ENCODE measurements at regions not wholly inside any gene's neighbourhood (a gene's known extent, or its start where the extent isn't known, plus 50 kb on each side); places are given as distances from the start of the nearest gene placed in this dataset.
"Not testable (repeated sequence)": the region's sequence is repeated elsewhere in the genome, so short reads cannot be mapped to it uniquely, and the experiment has no call there.

GRCh38 chr6:92644104-92644791 is 775.1 kb downstream of the EPHA7 start:
- not testable (repeated sequence) for DNase-seq (ENCODE audit: low read depth)

GRCh38 chr6:92635553-92636153 is 783.7 kb downstream of the EPHA7 start:
- DNase-seq (ENCODE audit: low read depth), result no peak

GRCh38 chr6:92634561-92634960 is 784.8 kb downstream of the EPHA7 start:
- DNase-seq (ENCODE audit: low read depth), result no peak

GRCh38 chr6:92623431-92623830 is 795.9 kb downstream of the EPHA7 start:
- DNase-seq (ENCODE audit: low read depth), result no peak

- no peak for DNase-seq (ENCODE audit: low read depth)
Observed at GRCh38 chr6:92617721-92618120, 801.6 kb downstream of the EPHA7 start.

- no peak for DNase-seq (ENCODE audit: low read depth)
Observed at GRCh38 chr6:92608751-92609150, 810.6 kb downstream of the EPHA7 start.

- no peak for DNase-seq (ENCODE audit: low read depth)
Observed at GRCh38 chr6:92593201-92593600, 826.2 kb downstream of the EPHA7 start.

GRCh38 chr6:92589996-92590395 is 829.4 kb downstream of the EPHA7 start:
- no peak for DNase-seq (ENCODE audit: low read depth)

- DNase-seq (ENCODE audit: low read depth), result no peak
Observed at GRCh38 chr6:92588148-92588547, 831.2 kb downstream of the EPHA7 start.

- DNase-seq (ENCODE audit: low read depth), result no peak
Observed at GRCh38 chr6:92587525-92587924, 831.8 kb downstream of the EPHA7 start.

GRCh38 chr6:92586236-92586977 is 833.0 kb downstream of the EPHA7 start:
- DNase-seq (ENCODE audit: low read depth), result no peak

- DNase-seq (ENCODE audit: low read depth), result no peak
Observed at GRCh38 chr6:92582211-92582610, 837.1 kb downstream of the EPHA7 start.

- no peak for DNase-seq (ENCODE audit: low read depth)
Observed at GRCh38 chr6:92577077-92577719, 842.2 kb downstream of the EPHA7 start.

- DNase-seq (ENCODE audit: low read depth), result no peak
Observed at GRCh38 chr6:92568541-92568940, 850.8 kb downstream of the EPHA7 start.

- no peak for DNase-seq (ENCODE audit: low read depth)
Observed at GRCh38 chr6:92566632-92567031, 852.7 kb downstream of the EPHA7 start.

- no peak for DNase-seq (ENCODE audit: low read depth)
Observed at GRCh38 chr6:92564376-92564775, 855.0 kb downstream of the EPHA7 start.

- no peak for DNase-seq (ENCODE audit: low read depth)
Observed at GRCh38 chr6:92559611-92560010, 859.7 kb downstream of the EPHA7 start.

- no peak for DNase-seq (ENCODE audit: low read depth)
Observed at GRCh38 chr6:92559003-92559402, 860.4 kb downstream of the EPHA7 start.

GRCh38 chr6:92550501-92550900 is 868.9 kb downstream of the EPHA7 start:
- no peak for DNase-seq (ENCODE audit: low read depth)

GRCh38 chr6:92545861-92546260 is 873.5 kb downstream of the EPHA7 start:
- no peak for DNase-seq (ENCODE audit: low read depth)

GRCh38 chr6:92541448-92542060 is 877.8 kb downstream of the EPHA7 start:
- no peak for DNase-seq (ENCODE audit: low read depth)

- no peak for DNase-seq (ENCODE audit: low read depth)
Observed at GRCh38 chr6:92538926-92539325, 880.4 kb downstream of the EPHA7 start.
